ENCODE measurements at regions not wholly inside any gene's neighbourhood (a gene's known extent, or its start where the extent isn't known, plus 50 kb on each side); places are given as distances from the start of the nearest gene placed in this dataset.

- no peak for TF ChIP-seq POLR2A (conservative IDR thresholded peaks at IDR 0.05)
- no peak for TF ChIP-seq GABPB2 (CRISPR knock-in tag; conservative IDR thresholded peaks at IDR 0.05)
- TF ChIP-seq ZSCAN29 (IDR thresholded peaks at IDR 0.05): no peak
- no peak for TF ChIP-seq NCOA1 (IDR thresholded peaks at IDR 0.05; ENCODE audit: low read depth)
These were observed 981.9 kb downstream of the SI start for GRCh38 chr3:164096352-164096751.
